Esophagus squamous epithelium (tissue), 5 donors: ENCODE measurements at regions not wholly inside any gene's neighbourhood (a gene's known extent, or its start where the extent isn't known, plus 50 kb on each side); places are given as distances from the start of the nearest gene placed in this dataset.

Source experiments
- DNase-seq: peaks from one replicate; lab custom pipeline; 2025; lab: John Stamatoyannopoulos, UW
- H3K27ac ChIP-seq, 4 donors: fragments of 200-600 bp; sonication (generic); one replicate each; pipeline ENCODE4 v1.5.1; 2016 to 2019; ENCODE audit warnings: mild to moderate bottlenecking in 1 of 4
- H3K27me3 ChIP-seq, 4 donors: fragments of 200-600 bp; sonication (generic); 1 replicate in 3 of 4; 2 replicates in 1 of 4; pipeline versions ENCODE4 v1.5.1 to v1.6.0; 2017 to 2021; ENCODE audit warnings: antibody characterized with exemption in 1 of 4
- H3K36me3 ChIP-seq, 3 donors: fragments of 200-600 bp; sonication (generic); one replicate each; pipeline ENCODE4 v1.5.1; 2016 to 2019
- H3K4me1 ChIP-seq, 3 donors: fragments of 200-600 bp; sonication (generic); one replicate each; pipeline ENCODE4 v1.5.1; 2017 to 2019
- H3K4me3 ChIP-seq, 4 donors: fragments of 200-600 bp; sonication (generic); 1 replicate in 3 of 4; 2 replicates in 1 of 4; pipeline ENCODE4 v1.5.1; 2016 to 2019; ENCODE audit warnings: mild to moderate bottlenecking in 2 of 4, moderate library complexity in 1 of 4
- H3K9me3 ChIP-seq, 3 donors: fragments of 200-600 bp; sonication (generic); one replicate each; pipeline ENCODE4 v1.5.1; 2016 to 2019
- POLR2A ChIP-seq, 4 donors: fragments of 450-650 bp; IDR thresholded peaks; one replicate each; pipeline ENCODE4 v1.6.1; 2017; ENCODE audit warnings: antibody characterized with exemption in 4 of 4, mild to moderate bottlenecking in 4 of 4, moderate library complexity in 3 of 4
- WGBS, 2 donors: methylation state at CpG; one replicate each; pipeline ENCODE4 v1.1.5; 2018; 5-methylcytosine and 5-hydroxymethylcytosine counted together
- intact Hi-C: fragments of 100-400 bp; cut with DNase I; formaldehyde crosslinking; loops from one replicate; pipeline ENCODE4 v1.15.0; 2022
- TF ChIP-seq, protein P1 (sequence below), 6 experiments: fragments of 450-650 bp in 4 of 6; fragments of 200-600 bp in 2 of 6; sonication (generic) in 2 of 6; IDR thresholded peaks; one replicate each; pipeline ENCODE4 v1.5.1; 2016 to 2019; ENCODE audit warnings: antibody characterized with exemption in 6 of 6, mild to moderate bottlenecking in 4 of 6, moderate library complexity in 4 of 6
- donor health status: DM: yes; HTN: yes; CAD: no.

DNA sequence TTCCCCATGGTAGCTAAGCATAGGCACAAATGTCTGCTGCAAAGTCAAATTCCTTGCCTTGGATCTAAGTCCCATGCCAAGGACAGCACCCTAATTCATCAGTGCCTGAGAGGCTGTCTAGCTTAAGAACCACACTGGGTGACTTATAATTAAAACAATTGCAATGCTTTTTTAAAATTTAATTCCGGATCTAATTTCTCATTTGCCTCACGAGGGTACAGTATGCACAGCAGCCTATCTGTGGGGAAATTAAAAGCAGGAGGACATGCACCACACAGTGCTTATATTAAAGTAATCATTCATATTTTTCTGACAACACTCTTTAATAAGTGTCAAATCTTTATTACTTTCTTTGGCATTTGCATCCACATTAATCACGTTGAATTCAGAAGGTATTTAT lies 378.8 kb downstream of the GPAM start:
- no peak overlapping the region for H3K4me3 ChIP-seq
- WGBS, 2 donors: 57 to 77% methylated on average over 3 of the region's 3 CpGs
- no peaks in the 10 kb centered on the region for H3K9me3 ChIP-seq
- H3K27me3 ChIP-seq: no peaks in the 10 kb centered on the region
- no peaks in the 10 kb centered on the region for H3K36me3 ChIP-seq
- DNase-seq: no peak
- H3K4me1 ChIP-seq: no peaks in the 10 kb centered on the region
- intact Hi-C loops: no loop called here
- no peak overlapping the region for H3K27ac ChIP-seq
- TF ChIP-seq POLR2A (IDR thresholded peaks at IDR 0.05): no peak
- TF ChIP-seq, protein P1, sequence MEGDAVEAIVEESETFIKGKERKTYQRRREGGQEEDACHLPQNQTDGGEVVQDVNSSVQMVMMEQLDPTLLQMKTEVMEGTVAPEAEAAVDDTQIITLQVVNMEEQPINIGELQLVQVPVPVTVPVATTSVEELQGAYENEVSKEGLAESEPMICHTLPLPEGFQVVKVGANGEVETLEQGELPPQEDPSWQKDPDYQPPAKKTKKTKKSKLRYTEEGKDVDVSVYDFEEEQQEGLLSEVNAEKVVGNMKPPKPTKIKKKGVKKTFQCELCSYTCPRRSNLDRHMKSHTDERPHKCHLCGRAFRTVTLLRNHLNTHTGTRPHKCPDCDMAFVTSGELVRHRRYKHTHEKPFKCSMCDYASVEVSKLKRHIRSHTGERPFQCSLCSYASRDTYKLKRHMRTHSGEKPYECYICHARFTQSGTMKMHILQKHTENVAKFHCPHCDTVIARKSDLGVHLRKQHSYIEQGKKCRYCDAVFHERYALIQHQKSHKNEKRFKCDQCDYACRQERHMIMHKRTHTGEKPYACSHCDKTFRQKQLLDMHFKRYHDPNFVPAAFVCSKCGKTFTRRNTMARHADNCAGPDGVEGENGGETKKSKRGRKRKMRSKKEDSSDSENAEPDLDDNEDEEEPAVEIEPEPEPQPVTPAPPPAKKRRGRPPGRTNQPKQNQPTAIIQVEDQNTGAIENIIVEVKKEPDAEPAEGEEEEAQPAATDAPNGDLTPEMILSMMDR (IDR thresholded peaks at IDR 0.05): no peak

DNA sequence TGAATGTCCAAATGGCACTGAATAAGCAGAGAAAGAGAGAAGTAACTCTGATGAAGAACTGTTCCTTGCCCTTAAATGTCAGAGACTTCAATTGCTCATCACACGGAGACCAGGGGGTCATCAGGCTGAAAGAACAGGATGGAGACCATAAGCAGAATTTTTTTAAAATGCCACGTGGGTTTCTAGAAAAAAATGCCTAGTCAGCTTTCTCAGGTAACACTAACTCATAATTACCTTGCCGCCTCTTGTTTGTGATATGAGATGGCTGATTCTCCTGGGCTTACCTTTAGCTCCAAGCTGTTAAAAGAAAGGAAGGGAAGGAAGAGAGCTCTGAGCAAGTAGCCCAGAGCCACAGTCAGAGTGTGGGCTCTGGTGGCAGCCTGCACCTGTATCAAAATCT lies 372.0 kb downstream of the GPAM start:
- WGBS, 2 donors: 57 to 79% methylated on average over 3 of the region's 3 CpGs
- H3K4me1 ChIP-seq: no peaks in the 10 kb centered on the region
- H3K27me3 ChIP-seq: no peaks in the 10 kb centered on the region
- no peak overlapping the region for H3K4me3 ChIP-seq
- H3K27ac ChIP-seq: no peak overlapping the region
- intact Hi-C loops: no loop called here
- H3K9me3 ChIP-seq: no peaks in the 10 kb centered on the region
- TF ChIP-seq POLR2A (IDR thresholded peaks at IDR 0.05): no peak
- TF ChIP-seq, protein P1 (IDR thresholded peaks at IDR 0.05): no peak
- no peaks in the 10 kb centered on the region for H3K36me3 ChIP-seq
- DNase-seq: no peak

DNA sequence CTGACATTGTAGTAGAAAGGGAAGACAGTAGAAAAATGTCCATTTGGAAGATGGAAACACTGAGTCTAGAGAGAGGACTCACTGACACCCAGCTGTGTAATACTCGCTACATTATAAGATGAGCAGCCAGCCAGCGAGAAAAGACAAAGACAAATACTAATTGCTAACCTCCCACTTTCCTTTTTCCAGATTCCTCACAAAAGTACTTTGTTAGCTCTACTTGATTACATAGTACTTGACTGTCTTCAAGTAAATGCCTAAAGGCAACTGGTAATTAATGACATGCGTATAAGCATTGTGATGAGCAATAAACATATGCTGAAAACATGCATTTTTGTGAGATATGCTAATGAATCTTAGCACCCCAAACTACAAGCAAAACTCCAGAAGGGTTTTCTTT lies 363.1 kb downstream of the GPAM start:
- TF ChIP-seq, protein P1 (IDR thresholded peaks at IDR 0.05): no peak
- TF ChIP-seq POLR2A (IDR thresholded peaks at IDR 0.05): no peak

DNA sequence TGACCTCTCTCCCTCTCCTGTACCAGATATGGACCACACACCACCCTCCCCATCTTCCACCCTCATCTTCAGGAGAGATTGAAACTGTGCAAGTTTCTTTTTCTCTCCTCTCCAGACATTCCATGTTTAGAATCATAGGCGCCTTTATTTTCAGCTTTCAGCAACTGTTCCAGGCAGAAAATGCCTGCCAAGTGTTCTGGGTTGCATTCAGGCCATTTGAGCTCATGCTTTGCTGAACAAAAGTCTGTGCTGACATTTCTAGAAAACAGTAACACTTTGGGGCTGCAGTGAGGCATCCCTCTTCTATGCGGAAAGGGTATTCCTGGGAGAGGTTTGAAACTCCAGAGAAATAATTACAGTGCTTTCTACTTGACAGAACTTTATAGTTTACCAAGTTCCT lies 361.7 kb downstream of the GPAM start:
- Histone ChIP-seq H3K4me3 (no peak overlapping the region), H3K4me1 (no peaks in the 10 kb centered on the region), H3K27ac (no peak overlapping the region), H3K9me3 (no peaks in the 10 kb centered on the region), H3K36me3 (no peaks in the 10 kb centered on the region), H3K27me3 (no peaks in the 10 kb centered on the region)
- intact Hi-C loops: no loop called here
- no peak for DNase-seq
- TF ChIP-seq, protein P1 (IDR thresholded peaks at IDR 0.05): no peak
- no peak for TF ChIP-seq POLR2A (IDR thresholded peaks at IDR 0.05)
- WGBS, 2 donors: 68 to 83% methylated on average over 2 of the region's 2 CpGs

More for the DNA sequence above, 363.1 kb downstream of the GPAM start:
- H3K36me3 ChIP-seq: no peaks in the 10 kb centered on the region
- no peak overlapping the region for H3K4me3 ChIP-seq
- DNase-seq: no peak
- no peak overlapping the region for H3K27ac ChIP-seq
- H3K9me3 ChIP-seq: no peaks in the 10 kb centered on the region
- H3K27me3 ChIP-seq: no peaks in the 10 kb centered on the region
- H3K4me1 ChIP-seq: no peaks in the 10 kb centered on the region
- WGBS, 2 donors: 89 to 91% methylated on average over 3 of the region's 3 CpGs
- intact Hi-C loops: no loop called here

DNA sequence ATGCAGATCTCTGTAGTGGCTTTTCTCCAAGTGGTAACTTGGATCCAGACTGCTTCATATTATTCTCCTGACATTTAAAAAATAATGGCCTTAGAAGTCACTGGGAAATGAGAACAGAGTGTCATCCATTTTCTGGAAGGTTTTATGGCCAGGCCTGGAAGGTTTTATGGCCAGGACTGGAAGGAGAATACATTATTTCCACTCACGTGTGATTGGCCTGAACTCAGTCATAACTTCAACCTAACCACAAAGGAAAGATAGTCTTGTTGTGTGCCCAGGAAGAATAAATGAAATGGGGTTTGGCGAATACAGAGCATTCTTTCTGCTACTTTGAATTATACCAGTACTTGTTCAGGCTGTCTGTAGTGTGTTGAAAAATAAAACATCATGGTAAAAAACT lies 360.9 kb downstream of the GPAM start:
- intact Hi-C loops: no loop called here
- WGBS, 2 donors: 29 to 36% methylated on average over 2 of the region's 2 CpGs
- H3K4me1 ChIP-seq: no peaks in the 10 kb centered on the region
- no peak overlapping the region for H3K4me3 ChIP-seq
- H3K36me3 ChIP-seq: no peaks in the 10 kb centered on the region
- no peaks in the 10 kb centered on the region for H3K9me3 ChIP-seq
- TF ChIP-seq, protein P1 (IDR thresholded peaks at IDR 0.05): no peak
- TF ChIP-seq POLR2A (IDR thresholded peaks at IDR 0.05): no peak
- no peak for DNase-seq
- no peaks in the 10 kb centered on the region for H3K27me3 ChIP-seq
- no peak overlapping the region for H3K27ac ChIP-seq
